Stimulated activated naive CD4-positive, alpha-beta T cell (primary cell): ENCODE measurements at regions not wholly inside any gene's neighbourhood (a gene's known extent, or its start where the extent isn't known, plus 50 kb on each side); places are given as distances from the start of the nearest gene placed in this dataset.

Experiments used
- DNase-seq, 6 experiments: peaks; one replicate each; lab custom pipeline; 2025; lab: John Stamatoyannopoulos, UW

DNA sequence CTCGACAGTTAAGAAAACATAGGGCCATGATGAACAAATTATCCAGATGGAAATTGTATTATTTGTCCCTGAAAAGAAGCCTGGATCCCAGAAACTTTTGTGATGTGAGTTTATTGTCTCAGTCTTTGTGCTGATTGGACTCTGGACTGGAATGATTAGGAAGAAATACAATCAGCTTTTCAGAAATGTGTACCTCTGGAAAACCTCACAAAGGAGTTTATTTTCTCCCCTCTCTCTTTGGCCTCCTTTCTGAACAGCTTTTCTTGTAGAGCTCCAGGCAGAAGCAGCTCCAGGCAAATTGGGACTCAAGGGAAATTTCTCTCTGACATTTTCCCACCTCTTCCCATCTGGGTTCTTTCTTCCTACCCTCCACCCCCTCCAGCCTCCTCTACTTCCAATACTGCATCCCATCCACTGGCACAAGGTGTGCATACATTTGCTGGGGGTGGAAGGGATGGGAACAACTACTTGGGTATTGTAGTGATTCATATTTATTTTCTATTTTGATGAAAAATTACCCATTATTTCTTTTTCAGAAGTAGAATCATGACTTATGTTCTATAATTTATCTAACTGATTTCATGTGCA is 119.7 kb downstream of the CD47 start:
- DNase-seq = no peak

DNA sequence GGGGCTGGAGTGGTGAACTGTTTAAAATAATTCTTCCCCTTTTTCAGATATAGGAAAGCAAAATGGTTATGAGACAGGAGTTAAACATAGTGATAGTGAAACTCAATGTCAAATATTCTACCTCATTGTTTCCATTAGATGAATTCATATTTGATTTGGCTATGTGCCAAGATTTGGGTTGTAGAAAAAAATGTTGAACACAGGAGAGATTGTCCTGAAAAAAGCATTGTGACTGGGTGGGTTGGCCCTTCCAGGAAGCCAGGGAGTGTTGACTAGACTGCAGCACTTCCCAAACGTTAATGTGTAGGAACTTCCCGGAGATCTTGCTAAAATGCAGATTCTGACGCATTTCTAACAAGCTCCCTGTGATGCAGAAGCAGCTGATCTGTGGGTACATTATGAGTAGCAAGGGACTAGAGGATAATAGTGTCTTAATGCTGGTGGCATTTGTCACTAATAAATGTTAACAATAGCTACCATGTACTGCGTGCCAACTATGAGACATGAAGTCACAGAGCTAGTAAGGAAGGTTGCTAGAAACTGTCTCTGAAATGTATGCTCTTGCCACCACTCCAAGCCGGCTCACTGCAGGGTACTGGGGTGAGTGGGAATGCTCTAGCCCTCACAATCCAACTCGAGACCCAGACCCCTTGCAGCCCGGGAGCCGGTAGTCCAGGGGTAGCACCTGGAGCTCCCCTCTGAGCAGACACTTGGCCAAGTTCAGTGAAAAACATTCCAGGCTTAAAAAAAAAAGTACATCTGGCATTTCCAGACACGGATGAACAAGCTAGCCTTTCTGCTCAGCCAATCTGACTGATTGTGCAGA is 120.6 kb downstream of the CD47 start:
- DNase-seq = peak in 1 of 6 experiments; percentile 4

DNA sequence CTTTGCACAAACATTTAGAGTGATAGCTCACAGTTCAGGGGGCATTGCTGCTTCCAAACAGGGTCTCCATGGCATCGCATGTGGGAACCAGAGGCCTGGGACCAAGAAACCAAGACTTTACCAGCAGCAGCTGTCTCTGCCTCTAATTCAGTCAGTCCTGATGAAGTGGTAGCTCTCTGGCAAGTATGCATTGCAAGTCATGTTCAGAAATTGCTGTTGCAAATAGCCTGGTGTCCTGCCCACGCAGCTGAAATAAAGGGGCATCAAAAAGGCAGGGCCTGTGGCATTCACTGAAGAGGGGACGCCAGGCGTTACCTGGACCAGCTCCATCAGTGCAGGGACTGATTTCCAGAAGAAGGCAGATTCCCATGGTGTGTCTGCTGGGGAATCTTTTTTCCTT is 121.3 kb downstream of the CD47 start:
- DNase-seq = no peak

DNA sequence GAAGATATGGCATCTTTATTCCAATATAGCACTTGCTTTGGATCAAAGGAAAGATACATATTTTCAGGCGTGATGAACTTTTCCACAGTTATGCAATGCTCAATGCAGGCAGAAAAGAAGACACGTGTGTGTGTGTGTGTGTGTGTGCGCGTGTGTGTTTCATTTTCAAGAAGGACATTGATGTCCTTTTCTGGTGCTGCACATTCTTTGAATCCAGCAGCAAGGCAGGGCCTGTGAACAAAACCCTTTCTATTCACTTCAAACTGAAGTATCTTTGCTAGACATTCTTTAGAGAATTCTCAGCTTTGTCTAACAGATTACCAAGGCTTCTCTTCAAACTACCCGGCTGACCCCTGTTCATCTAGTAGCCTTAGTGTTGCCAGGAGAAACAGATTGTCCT is 124.6 kb downstream of the CD47 start:
- no peak for DNase-seq

DNA sequence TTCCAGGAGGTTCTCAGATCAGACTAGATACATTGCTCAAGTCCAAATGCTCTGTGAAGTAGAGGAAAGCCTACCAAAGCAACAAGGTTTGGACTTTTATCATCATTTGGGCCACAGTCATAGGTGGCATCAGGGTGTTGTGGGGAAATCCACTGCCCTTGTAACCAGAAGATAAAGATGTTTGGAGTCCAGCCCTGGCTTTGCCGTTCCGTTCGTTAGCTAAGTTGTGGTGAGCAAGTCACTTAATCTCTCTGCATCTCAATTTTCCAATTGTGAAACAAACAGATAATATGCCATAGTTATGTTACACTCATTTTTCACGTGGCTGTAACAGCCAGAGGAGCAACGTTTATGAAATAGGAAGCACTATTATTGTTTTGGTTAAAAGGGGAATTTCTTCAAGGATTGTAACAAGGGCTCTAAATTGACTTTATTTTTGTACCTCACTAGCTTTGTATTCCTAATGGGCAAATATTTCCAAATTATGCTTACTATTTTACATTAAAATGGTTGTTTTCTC is 125.6 kb downstream of the CD47 start:
- no peak for DNase-seq

DNA sequence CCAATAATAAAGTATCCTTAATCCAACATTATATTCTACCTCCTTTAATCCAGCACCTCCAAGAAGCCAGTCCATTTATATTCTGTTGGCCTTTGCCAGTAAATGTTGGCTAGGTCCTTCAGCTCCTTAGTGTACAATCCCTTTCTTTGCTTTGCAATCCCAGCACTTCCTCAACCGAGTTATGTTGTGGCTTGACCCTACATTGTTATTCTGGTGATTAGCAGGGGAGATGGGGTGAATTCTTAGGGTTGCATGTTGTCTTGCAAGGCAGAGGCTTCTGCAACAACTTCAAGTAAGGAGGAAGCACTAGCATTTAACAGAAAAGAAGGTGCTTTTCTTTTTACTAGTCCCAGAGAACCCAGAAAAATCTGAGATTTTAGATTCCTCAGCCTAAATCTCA is 127.2 kb downstream of the CD47 start:
- no peak for DNase-seq

DNA sequence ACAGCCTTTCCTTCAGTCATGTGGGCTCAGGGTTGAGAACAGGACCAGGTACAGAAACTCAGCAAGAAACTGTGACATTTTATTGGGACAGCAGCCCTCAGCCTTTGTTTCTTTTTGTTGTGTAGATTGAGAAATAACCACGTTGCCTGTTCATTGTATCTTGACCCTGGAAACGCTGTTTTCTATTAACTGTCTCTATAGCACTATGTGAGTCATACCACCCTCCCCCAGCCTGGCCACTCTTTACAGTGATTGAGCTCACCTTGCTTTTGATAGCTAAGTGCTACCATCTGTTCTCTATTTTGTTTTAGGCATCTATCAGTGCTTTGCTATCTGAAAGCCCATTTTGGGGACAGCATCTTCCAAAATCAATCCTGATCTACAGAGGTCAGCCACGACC is 127.9 kb downstream of the CD47 start:
- no peak for DNase-seq

DNA sequence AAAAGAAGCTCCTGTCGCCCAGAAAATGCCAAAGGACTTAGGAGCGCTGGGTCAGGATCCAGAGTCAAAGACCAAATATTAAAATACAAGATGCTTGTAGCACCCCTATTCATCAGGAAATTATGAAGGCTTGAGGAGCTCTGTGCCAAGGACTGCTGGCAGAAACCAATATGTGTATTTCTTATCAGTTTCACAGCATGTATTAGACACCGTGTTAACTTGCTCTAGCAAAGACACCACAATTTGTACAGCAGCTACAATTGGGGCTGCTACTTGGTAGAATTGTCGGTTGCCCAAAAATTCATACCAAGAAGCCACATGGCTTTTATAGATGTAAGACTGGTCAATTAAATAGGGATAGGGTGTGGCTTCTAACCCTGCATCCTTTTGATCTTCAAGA is 128.8 kb downstream of the CD47 start:
- no peak for DNase-seq

DNA sequence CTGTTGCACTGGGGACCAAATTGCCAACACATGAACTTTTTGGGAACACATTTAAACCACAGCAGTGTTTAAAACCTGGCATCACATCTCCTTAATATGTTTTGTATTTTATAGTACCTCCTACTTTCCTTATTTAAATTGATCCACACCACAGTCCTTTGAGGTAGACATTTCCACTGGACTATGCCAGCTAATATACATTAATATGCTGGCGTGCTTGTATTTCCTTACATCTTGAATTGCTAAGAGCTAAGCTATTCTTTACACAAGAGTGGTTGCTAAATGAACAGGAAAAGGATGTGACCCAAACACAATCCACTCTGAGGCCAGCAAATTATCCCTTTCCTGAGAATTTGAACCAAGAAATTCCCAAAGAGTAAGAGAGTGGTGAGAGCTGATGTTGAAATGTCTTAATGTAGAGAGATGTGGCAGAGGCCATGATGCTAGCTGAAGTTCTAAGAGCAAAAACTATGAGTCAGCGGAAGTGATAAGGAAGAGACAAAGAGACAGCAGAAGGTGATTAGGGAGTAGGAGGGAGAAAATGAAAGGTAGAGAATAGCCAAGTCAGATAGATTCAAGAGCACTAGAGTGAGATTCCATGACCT is 131.2 kb downstream of the CD47 start:
- no peak for DNase-seq

DNA sequence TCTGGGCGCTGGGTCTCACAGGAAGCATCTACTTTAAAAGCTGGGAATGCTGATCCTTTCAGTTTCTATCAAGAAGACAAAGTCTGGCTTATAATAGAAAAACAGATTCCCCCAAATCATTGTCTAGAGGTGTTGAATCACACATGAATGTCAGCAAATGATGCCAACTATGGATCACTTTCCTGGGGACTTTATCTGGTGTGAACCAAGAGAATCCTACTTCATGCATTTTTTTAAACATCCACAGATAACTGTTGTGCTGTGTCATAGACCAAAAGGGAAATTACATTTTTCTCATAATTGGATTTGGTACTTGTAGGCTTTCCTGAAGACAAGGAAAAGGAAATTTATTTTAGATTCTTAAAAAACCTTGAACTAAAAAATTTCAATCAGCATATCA is 132.7 kb downstream of the CD47 start:
- no peak for DNase-seq

DNA sequence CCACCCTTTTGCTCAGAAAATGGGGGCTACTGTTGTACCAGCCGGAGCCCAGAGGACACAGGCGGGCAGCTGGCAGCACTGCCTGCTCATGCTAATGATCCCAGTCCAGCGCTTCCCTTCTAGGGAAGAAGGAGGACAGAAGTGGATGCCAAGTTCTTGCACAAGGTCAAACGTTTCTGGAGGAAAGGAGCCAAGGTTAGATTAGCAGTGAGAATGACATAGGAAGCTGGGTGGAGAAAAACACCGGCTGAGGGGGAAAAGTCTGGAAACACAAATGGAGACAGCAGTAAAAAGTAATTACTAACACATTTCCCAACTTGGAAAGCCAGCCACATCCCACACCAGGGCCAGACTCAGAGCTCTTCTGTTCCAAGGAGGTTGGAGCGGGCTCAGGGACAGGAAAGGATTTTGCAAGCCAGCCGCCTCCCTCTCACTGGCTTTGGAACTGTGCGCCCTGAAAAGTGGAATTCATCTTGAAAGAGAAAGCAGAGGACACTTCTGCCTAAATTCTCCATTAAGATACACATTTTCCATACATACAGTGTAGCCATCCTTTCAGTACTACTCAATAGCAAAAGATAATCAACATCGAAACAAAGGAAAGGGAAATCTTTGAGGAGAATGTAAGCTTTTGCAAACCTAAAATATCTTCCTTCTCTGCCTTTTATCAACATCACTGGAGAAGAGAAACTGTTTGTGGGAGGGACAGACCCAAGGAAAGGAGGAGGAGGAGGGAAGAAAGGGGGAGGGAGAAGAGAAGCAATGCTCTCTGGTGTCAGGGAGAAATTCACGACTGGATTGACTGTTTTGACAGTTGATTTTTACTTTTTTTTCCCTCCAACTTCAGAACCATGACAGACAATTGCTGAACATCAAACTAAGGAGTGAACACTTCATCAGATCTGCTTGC is 133.6 kb downstream of the CD47 start:
- DNase-seq = no peak

DNA sequence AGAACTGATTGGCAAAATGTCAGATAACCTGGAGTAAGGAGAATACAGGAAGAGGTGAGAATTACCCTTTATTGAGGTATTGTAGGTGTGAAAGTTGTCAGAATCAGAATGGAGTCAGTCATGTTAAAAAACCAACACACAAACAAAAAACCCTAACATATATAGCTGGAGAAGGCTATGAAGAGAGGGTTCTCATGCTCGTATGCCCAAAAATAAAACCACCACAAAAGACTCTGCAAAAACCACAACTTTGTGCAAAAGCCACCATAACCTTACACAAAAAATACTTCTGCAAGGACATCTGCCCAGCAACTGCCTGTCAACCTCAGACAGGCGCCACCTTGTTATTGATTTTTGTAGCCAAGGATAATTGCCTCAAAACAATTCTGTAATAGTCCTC is 136.0 kb downstream of the CD47 start:
- DNase-seq = no peak

DNA sequence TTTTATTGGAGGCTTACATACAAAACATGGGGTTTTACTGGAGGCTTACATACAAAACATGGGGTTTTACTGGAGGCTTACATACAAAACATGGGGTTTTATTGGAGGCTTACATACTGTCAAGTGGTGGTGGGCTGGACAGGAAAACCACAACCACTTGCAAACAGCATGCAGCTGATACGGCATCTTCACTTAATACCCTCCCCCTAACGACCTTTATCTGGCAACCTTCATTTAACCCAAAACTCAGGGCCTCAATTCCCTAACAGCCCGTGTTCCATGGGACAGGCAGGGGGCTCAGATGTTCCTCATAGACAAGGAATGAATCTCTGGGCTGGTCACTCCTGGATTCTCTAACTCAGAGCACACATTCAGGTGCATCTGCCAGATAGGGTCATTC is 137.1 kb downstream of the CD47 start:
- DNase-seq = no peak

DNA sequence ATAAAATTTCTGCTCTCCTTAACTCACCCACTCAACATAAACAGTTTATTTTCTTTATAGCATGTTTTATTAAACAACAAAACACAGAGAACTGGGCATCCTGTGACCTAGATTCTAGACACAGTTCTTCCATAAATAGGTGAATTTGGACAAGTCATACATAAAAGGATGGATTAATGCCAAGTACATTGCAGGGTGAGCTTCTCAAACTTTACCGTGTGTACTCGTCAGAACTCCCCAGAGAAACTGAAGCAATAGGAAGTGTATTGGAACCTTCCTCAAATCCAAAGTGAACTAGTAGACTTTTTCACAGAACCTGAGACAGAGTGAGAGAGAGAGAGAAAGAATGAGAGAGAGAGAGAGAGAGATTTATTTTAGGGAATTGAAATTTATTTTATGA is 139.7 kb downstream of the CD47 start:
- no peak for DNase-seq

DNA sequence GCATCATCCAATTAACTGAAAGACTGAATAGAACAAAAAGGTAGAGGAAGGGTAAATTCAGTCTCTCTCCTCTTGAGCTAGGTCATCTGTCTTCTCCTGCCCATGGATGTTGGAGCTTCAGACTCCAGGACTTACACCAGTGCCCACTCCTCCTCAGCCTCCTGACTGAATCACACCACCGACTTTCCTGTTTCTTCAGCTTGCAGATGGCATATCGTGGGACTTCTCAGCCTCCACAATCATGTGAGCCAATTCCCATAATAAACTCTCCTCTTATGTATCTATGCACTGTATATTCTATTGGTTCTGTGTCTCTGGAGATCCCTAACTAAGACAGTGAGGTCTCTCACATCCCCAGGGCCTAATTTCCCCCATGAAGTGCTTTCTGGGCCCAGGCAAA is 140.4 kb downstream of the CD47 start:
- no peak for DNase-seq

DNA sequence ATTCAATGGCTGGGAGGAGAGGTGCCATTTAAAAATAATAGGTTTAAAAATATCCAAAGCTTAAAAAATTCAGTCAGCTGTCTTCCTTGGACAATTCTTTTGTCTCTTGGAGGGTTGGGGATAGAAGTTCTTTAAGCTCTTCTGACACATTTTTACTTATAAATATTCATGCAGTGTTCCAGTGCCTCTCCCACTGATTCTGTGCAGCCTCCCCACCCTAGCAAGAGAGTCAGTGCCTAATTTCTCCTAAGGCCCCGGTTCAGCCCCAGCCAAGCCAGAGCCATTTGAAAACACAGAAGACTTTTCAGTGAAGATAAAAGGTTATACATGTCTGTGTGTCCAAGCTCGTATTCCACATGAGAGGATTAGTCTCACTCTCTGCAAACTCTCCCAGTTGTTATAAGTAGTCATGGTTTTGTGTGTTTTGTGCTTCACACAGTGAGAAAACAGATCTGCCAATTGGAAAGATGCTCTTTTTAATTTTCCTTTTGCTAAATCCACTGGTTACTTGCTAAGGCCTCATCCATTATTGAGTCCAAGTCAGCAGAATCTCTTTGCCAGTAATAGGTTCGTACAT is 141.3 kb downstream of the CD47 start:
- DNase-seq = no peak

DNA sequence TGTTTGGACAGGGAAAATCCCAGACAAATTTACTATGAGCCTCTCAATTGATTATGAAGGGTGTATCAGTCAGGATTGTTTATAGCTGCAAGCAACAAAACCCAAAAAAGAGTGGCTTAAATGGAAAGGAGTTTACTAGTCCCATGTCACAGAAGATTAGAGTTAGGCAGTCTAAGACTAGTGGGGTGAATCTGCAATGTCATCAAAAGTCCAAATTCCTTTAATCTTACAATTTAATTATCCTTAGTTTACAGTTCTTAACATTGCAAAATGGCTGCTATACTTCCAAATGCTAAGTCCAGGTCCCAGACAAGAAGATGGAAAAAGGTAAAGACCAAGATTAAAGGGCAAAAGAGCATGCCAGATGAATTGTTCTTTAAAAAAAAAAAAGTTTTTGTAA is 143.6 kb downstream of the CD47 start:
- no peak for DNase-seq

DNA sequence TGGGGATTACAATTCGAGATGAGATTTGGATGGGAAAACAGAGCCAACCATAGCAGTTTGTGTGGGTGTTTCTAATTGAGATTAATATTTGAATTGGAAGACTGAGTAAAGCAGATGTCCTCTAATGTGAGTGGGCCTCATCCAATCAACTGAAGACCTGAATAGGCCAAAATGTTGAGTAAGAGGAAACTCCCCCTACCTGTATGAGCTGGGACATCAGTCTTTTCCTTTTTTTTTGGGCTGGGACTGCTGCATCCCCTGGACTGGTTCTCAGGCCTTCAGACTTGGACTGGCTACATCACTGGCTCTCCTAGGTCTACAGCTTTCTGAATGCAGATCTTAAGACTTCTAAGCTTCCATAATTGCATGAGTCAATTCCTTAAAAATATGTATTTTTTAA is 144.1 kb downstream of the CD47 start:
- no peak for DNase-seq

DNA sequence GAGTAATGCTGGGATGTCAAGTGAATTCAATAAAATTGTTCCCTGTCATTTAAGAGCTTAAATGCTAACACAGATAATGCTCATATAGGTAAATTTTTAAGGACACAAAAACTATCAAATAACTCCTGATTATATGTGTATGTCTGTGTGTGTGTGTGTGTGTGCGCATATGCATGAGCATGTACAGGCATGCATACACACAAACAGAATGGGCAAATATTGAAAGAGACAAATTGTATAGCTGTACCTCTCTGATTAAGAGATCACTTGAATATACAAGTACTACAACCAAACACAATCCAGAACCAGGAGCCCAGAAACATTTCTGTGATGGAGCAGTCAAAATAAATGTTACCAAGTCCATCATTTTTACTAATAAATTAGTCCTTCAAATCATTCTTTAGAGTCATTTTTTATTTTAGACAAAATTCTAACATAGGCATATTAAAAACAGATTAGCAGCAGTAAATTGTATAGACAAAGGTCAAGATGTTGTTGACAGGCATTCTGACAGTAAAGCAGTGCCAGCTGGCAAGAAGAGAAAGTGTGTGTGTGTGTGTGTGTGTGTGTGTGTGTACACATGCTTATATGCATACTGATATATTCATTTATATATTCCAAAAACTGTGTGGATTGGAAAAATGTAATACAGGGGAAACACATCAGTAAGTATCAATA is 145.3 kb downstream of the CD47 start:
- DNase-seq = no peak

DNA sequence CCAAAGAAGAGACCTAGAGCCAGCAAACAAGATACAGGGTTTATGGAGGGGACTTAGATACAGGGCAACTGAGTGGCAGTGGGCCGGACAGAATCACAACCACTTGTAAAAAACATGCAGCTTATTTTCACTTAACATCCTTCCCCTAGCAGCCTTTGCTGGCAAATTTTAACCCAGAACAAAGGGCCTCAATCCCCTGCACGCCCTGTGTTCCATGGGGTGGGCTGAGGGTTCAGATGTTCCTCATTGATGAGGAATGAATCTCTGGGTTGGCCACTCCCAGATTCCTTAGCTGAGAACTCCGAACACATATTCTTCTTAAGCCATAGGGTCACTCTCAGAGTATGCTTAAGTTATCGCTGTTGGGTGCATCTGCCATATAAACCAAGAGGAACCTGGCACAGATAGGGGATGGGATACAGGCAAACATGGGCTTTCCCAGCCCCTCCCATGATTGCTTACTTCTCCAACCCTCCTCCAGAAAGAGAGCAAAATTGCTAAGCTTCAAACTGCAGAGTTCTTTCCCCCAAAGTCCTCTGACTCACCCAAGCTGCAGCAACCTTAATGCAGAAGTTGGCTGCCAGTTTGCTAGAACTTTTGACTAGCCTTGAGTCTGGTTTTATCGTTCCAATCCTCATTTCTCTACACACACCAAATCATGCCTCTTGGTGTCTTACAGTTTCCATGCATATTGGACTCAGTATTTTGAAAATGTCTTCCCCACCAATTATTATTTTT is 146.9 kb downstream of the CD47 start:
- no peak for DNase-seq
